ENCODE measurements at regions not wholly inside any gene's neighbourhood (a gene's known extent, or its start where the extent isn't known, plus 50 kb on each side); places are given as distances from the start of the nearest gene placed in this dataset.

GRCh38 chr9:103126494-103126893 is 131.4 kb downstream of the CYLC2 start:
- H3K4me1 Mint-ChIP-seq, result peaks cover 6% of the 10 kb centered on the region
- H3K9ac ChIP-seq (ENCODE audit: extremely low read depth, low read length, poor library complexity, severe bottlenecking), result no peak overlapping the region
- no peak for TF ChIP-seq CTCF (conservative IDR thresholded peaks at IDR 0.05)
- H3K9me3 ChIP-seq (ENCODE audit: control insufficient read depth, low read length), result peaks cover 88% of the 10 kb centered on the region
- H3K27ac ChIP-seq (ENCODE audit: low read depth, low read length), result no peak overlapping the region
- no peak overlapping the region for H3K4me3 Mint-ChIP-seq
- no peak overlapping the region for H3K27ac Mint-ChIP-seq
- H3K4me1 ChIP-seq (ENCODE audit: control insufficient read depth, insufficient read depth, low read length), result no peaks in the 10 kb centered on the region
- no peak for DNase-seq
- H3K4me3 ChIP-seq (ENCODE audit: low read length), result no peak overlapping the region
- 71 to 80% methylated on average over 1 to 2 of the region's 2 CpGs for WGBS, 2 experiments (ENCODE audit: insufficient coverage in 1 of 2, insufficient read length in 1 of 2)
- no peaks in the 10 kb centered on the region for H3K36me3 ChIP-seq (ENCODE audit: control insufficient read depth, insufficient read depth, low read length)
- no peaks in the 10 kb centered on the region for H3K27me3 ChIP-seq (ENCODE audit: control insufficient read depth, insufficient read depth, low read length, poor library complexity, severe bottlenecking)
- H3K9me3 Mint-ChIP-seq, result peaks cover 69% of the 10 kb centered on the region
- no peaks in the 10 kb centered on the region for H3K27me3 Mint-ChIP-seq (ENCODE audit: insufficient read depth)
- peaks cover 9% of the 10 kb centered on the region for H3K36me3 Mint-ChIP-seq (ENCODE audit: low read depth)

DNA sequence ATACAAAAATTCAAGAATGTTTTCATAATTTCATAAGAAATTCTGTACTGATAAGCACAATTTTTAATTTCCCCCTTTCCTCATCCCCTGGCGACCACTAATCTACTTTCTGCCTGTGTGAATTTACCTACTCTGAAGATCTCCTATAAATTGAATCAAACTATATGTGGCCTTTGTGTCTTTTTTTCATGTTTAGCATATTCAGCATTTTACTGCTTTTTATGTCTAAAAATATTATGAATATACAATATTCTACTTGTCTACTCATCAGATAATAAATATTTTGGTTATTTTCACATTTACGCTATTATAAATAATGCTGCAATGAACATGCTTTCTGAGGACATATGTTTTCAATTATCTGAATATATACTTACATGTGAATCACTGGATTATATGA is 144.8 kb downstream of the CYLC2 start:
- Mint-ChIP-seq H3K9me3 (peaks cover 7% of the 10 kb centered on the region), H3K4me3 (no peak overlapping the region), H3K27ac (no peak overlapping the region), H3K4me1 (no peaks in the 10 kb centered on the region), H3K36me3 (ENCODE audit: low read depth) (no peaks in the 10 kb centered on the region), H3K27me3 (ENCODE audit: insufficient read depth) (no peaks in the 10 kb centered on the region)
- peaks cover 26% of the 10 kb centered on the region for H3K9me3 ChIP-seq (ENCODE audit: control insufficient read depth, low read length)
- no peaks in the 10 kb centered on the region for H3K36me3 ChIP-seq (ENCODE audit: control insufficient read depth, insufficient read depth, low read length)
- WGBS, 2 experiments (ENCODE audit: insufficient coverage in 1 of 2, insufficient read length in 1 of 2), result 77 to 100% methylated on average over 1 of the region's 2 CpGs
- H3K4me3 ChIP-seq (ENCODE audit: low read length), result no peak overlapping the region
- H3K27ac ChIP-seq (ENCODE audit: low read depth, low read length), result no peak overlapping the region
- H3K4me1 ChIP-seq (ENCODE audit: control insufficient read depth, insufficient read depth, low read length), result no peaks in the 10 kb centered on the region
- no peak overlapping the region for H3K9ac ChIP-seq (ENCODE audit: extremely low read depth, low read length, poor library complexity, severe bottlenecking)
- H3K27me3 ChIP-seq (ENCODE audit: control insufficient read depth, insufficient read depth, low read length, poor library complexity, severe bottlenecking), result no peaks in the 10 kb centered on the region
- no peak for TF ChIP-seq CTCF (conservative IDR thresholded peaks at IDR 0.05)
- no peak for DNase-seq

- 67 to 78% methylated on average over 2 of the region's 2 CpGs for WGBS, 2 experiments (ENCODE audit: insufficient coverage in 1 of 2, insufficient read length in 1 of 2)
- DNase-seq, result no peak
Measured at GRCh38 chr9:103152473-103152872, 157.3 kb downstream of the CYLC2 start.

More at GRCh38 chr9:103152473-103152872, 157.3 kb downstream of the CYLC2 start:
- peaks cover 35% of the 10 kb centered on the region for H3K9me3 Mint-ChIP-seq
- H3K36me3 Mint-ChIP-seq (ENCODE audit: low read depth), result no peaks in the 10 kb centered on the region
- Histone ChIP-seq H3K4me3 (ENCODE audit: low read length) (no peak overlapping the region), H3K27ac (ENCODE audit: low read depth, low read length) (no peak overlapping the region), H3K9me3 (ENCODE audit: control insufficient read depth, low read length) (peaks cover 66% of the 10 kb centered on the region), H3K9ac (ENCODE audit: extremely low read depth, low read length, poor library complexity, severe bottlenecking) (no peak overlapping the region), H3K4me1 (ENCODE audit: control insufficient read depth, insufficient read depth, low read length) (no peaks in the 10 kb centered on the region), H3K36me3 (ENCODE audit: control insufficient read depth, insufficient read depth, low read length) (no peaks in the 10 kb centered on the region), H3K27me3 (ENCODE audit: control insufficient read depth, insufficient read depth, low read length, poor library complexity, severe bottlenecking) (no peaks in the 10 kb centered on the region)
- H3K4me3 Mint-ChIP-seq, result no peak overlapping the region
- H3K27me3 Mint-ChIP-seq (ENCODE audit: insufficient read depth), result no peaks in the 10 kb centered on the region
- no peak overlapping the region for H3K27ac Mint-ChIP-seq
- no peaks in the 10 kb centered on the region for H3K4me1 Mint-ChIP-seq
- TF ChIP-seq CTCF (conservative IDR thresholded peaks at IDR 0.05), result peak; percentile 66

All from endodermal cell (in vitro differentiated cells).